Kidney (tissue), 13 donors: ENCODE measurements at regions not wholly inside any gene's neighbourhood (a gene's known extent, or its start where the extent isn't known, plus 50 kb on each side); places are given as distances from the start of the nearest gene placed in this dataset.
"Not testable (repeated sequence)": the region's sequence is repeated elsewhere in the genome, so short reads cannot be mapped to it uniquely, and the experiment has no call there.

Source experiments
- DNase-seq, 5 donors: peaks; one replicate each; pipeline ENCODE4 v3.0.0-alpha.2; 2013 to 2020
- FAIRE-seq: peaks from 2 replicates; lab custom pipeline; 2012; peaks lifted over from hg19 to GRCh38; lab: Jason Lieb, UNC
- H3K27ac ChIP-seq, 2 donors: one replicate each; pipeline ENCODE4 v1.7.0; 2013; ENCODE audit warnings: low read depth in 2 of 2, low read length in 2 of 2, inconsistent platforms in 1 of 2
- H3K27me3 ChIP-seq: one replicate; pipeline ENCODE4 v1.7.1; 2013; ENCODE audit warnings: low read length, inconsistent platforms; ENCODE audit not compliant: control insufficient read depth, insufficient read depth
- H3K36me3 ChIP-seq, 3 donors: one replicate each; pipeline versions ENCODE4 v1.7.0 to v1.7.1; 2013; ENCODE audit warnings: low read length in 3 of 3, control low read depth in 1 of 3, inconsistent platforms in 1 of 3; ENCODE audit not compliant: insufficient read depth in 3 of 3, control insufficient read depth in 2 of 3
- H3K4me1 ChIP-seq, 3 donors: one replicate each; pipeline versions ENCODE4 v1.7.0 to v1.7.1; 2013; ENCODE audit warnings: low read length in 3 of 3, inconsistent platforms in 1 of 3, low read depth in 1 of 3; ENCODE audit not compliant: control insufficient read depth in 2 of 3, insufficient read depth in 2 of 3
- H3K4me3 ChIP-seq, 3 donors: one replicate each; pipeline versions ENCODE4 v1.7.0 to v1.8.1; 2013; ENCODE audit warnings: low read length in 3 of 3, control low read depth in 1 of 3, inconsistent platforms in 1 of 3
- H3K9ac ChIP-seq, 3 donors: one replicate each; pipeline versions ENCODE4 v1.7.0 to v1.7.1; 2013; ENCODE audit warnings: low read length in 3 of 3, control low read depth in 1 of 3, inconsistent platforms in 1 of 3
- H3K9me3 ChIP-seq, 3 donors: one replicate each; pipeline versions ENCODE4 v1.7.0 to v1.7.1; 2013; ENCODE audit warnings: low read length in 3 of 3, control low read depth in 1 of 3, inconsistent platforms in 1 of 3; ENCODE audit not compliant: control insufficient read depth in 2 of 3, insufficient read depth in 1 of 3
- intact Hi-C: fragments of 100-400 bp; cut with DNase I; formaldehyde crosslinking; loops from one replicate; pipeline ENCODE4 v1.11.1; 2022
- TF ChIP-seq, protein P1 (sequence below): IDR thresholded peaks from 3 replicates; pipeline ENCODE4 v1.5.1; 2012; ENCODE audit warnings: mild to moderate bottlenecking, moderate library complexity, borderline replicate concordance; ENCODE audit not compliant: insufficient read depth; ENCODE audit errors: extremely low read depth
- donor health status: control.
- donor health status: control.
- donor health status: control.
- donor health status: control.
- donor health status: control.
- donor health status: DM: yes; HTN: yes; CAD: no.
- donor health status: Normal renal cell carcinoma (clear cell type).

DNA sequence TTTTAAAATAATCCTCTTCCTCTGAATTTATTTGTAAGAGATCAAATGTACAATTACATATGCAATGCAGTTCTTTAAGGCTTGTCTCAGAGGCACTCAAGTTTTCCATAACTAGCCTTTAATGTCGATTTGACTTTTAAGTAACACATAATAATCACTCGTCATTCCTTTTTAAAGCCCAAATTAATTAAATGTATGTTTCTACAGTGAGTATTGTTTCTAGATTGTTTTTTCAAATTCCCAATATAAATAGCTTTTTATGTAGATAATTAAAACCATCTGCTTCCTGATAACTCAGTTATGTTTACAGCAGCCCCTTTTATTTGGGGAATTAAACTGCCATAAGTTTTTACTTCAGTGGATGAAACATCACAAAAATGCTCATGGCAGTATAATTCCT lies 185.1 kb downstream of the ETNK1 start:
- Histone ChIP-seq H3K27me3 (no peaks in the 10 kb centered on the region), H3K9me3 (no peaks in the 10 kb centered on the region), H3K36me3 (no peaks in the 10 kb centered on the region), H3K27ac (no peak overlapping the region), H3K4me3 (no peak overlapping the region), H3K4me1 (no peaks in the 10 kb centered on the region), H3K9ac (no peak overlapping the region)
- intact Hi-C loops = no loop called here
- DNase-seq = peak in 1 of 5 donors; percentile 72
- no peak for FAIRE-seq
- TF ChIP-seq, protein P1, sequence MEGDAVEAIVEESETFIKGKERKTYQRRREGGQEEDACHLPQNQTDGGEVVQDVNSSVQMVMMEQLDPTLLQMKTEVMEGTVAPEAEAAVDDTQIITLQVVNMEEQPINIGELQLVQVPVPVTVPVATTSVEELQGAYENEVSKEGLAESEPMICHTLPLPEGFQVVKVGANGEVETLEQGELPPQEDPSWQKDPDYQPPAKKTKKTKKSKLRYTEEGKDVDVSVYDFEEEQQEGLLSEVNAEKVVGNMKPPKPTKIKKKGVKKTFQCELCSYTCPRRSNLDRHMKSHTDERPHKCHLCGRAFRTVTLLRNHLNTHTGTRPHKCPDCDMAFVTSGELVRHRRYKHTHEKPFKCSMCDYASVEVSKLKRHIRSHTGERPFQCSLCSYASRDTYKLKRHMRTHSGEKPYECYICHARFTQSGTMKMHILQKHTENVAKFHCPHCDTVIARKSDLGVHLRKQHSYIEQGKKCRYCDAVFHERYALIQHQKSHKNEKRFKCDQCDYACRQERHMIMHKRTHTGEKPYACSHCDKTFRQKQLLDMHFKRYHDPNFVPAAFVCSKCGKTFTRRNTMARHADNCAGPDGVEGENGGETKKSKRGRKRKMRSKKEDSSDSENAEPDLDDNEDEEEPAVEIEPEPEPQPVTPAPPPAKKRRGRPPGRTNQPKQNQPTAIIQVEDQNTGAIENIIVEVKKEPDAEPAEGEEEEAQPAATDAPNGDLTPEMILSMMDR = no peak

DNA sequence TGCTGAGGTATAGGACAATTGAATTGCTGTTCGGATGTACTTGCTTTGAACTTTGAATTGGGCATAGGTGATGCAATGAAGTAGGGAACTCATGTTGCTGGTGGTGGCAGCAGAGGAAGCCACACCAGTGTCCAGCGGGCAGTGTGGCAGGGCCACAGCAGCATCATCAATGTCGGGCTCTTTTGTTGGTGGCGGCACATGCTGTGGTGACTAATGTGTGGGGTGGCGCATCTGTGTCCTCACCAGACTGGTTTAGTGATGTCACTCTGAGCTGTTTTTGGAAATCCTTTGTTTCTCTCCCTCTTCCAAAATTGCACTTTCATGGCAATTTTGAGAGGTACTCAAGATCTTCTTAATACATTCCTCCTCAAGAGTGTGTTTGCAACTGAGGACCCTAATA lies 187.6 kb downstream of the ETNK1 start:
- Histone ChIP-seq H3K36me3 (no peaks in the 10 kb centered on the region), H3K27me3 (no peaks in the 10 kb centered on the region), H3K9ac (no peak overlapping the region), H3K4me3 (no peak overlapping the region), H3K9me3 (no peaks in the 10 kb centered on the region), H3K4me1 (no peaks in the 10 kb centered on the region), H3K27ac (no peak overlapping the region)
- DNase-seq (no peak), FAIRE-seq (no peak)
- TF ChIP-seq, protein P1 = no peak
- intact Hi-C loops = no loop called here

DNA sequence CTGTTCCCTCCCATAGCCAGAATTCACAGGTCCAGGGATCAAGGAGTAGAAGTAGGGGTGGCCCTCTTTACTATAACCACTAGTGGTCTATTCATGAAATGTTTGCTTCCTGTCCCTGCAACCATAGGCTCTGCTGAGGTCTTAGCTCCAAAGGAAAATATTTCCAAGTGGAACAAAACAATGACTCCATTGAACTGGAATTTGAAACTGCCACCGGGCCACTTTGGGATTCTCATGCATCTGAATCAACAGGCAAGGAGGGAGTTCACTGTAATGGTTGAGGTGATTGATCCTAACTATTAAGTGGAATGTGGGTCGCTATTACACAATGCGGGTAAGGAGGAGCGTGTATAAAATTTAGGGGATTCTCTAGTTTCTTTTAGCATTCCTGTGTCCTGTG lies 197.0 kb downstream of the ETNK1 start:
- Histone ChIP-seq H3K4me1 (no peaks in the 10 kb centered on the region), H3K4me3 (no peak overlapping the region), H3K27me3 (no peaks in the 10 kb centered on the region), H3K36me3 (no peaks in the 10 kb centered on the region), H3K9ac (no peak overlapping the region), H3K9me3 (peaks cover 0 to 5% (median 4%) of the 10 kb centered on the region in 3 donors), H3K27ac (no peak overlapping the region)
- TF ChIP-seq, protein P1 = no peak
- FAIRE-seq (no peak), DNase-seq (no peak)
- intact Hi-C loops = no loop called here

DNA sequence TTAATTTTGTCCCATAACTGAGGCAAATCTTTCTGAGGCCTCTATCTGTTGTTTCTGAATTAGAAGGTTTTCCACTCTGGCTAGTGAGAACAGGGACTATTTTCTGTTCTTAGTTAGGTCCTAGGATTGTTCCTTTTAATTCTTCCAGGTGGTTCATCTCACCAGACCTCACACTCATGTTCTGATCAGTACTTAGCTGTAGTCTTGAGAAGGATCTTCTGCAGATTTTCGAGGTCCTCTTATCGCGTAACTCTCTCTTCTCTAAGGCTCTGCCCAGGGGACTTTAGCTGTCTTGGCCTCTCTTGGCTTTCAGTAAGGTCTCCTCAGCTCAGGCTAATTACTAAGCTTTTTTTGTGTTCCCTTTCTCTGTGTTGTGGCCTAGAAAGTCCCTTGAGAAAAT lies 201.1 kb downstream of the ETNK1 start:
- Histone ChIP-seq H3K27ac (no peak overlapping the region), H3K36me3 (no peaks in the 10 kb centered on the region), H3K4me3 (no peak overlapping the region), H3K9me3 (peaks cover 0 to 5% (median 4%) of the 10 kb centered on the region in 3 donors), H3K9ac (no peak overlapping the region), H3K4me1 (no peaks in the 10 kb centered on the region), H3K27me3 (no peaks in the 10 kb centered on the region)
- FAIRE-seq (no peak), DNase-seq (no peak)
- intact Hi-C loops = no loop called here
- TF ChIP-seq, protein P1 = no peak

DNA sequence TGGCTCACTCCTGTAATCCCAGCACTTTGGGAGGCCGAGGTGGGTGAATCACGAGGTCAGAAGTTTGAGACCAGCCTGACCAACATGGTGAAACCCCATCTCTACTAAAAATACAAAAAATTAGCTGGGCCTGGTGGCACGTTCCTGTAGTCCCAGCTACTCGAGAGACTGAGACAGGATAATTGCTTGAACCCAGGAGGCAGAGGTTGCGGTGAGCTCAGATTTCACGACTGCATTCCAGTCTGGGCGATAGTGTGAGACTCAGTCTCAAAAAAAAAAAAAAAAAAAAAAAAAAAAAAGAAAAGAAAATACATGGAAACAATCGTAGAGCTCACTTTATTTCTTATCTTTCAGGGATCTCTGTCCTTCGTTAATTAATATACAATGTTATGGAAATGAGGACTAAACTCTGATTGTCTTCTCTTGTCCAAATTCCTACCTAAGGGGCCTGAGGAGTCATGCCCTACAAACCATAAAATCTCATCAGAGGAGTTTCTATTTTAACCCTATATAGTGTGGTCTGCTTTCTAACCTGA lies 201.5 kb downstream of the ETNK1 start:
- DNase-seq = peak in 1 of 5 donors; percentile 27
- H3K36me3 ChIP-seq, H3K9me3 ChIP-seq, H3K27me3 ChIP-seq, FAIRE-seq, intact Hi-C loops, H3K4me1 ChIP-seq, H3K27ac ChIP-seq, H3K4me3 ChIP-seq, H3K9ac ChIP-seq: not testable (repeated sequence)
